ENCODE measurements at regions not wholly inside any gene's neighbourhood (a gene's known extent, or its start where the extent isn't known, plus 50 kb on each side); places are given as distances from the start of the nearest gene placed in this dataset.

DNA sequence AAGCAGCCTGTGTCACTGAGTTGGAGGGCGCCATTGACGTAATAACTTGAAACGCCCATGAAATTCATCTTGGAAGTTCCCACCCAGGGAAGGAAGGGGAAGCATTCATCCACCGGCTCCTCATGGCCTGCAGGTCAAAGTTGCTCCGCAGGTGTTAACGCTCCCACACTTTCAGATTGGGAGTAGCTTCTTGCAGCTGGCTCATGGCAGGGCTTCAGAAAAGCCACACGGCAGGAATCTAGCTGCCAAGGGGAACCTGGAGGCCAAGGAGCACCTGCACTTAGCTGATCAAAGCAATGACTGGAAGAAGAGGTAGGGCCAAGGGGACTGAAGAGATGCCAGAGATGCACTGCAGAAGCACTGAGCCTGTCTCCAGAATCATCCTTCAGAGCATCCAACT is 203.2 kb downstream of the ARHGAP12 start:
- TF ChIP-seq, protein P1, sequence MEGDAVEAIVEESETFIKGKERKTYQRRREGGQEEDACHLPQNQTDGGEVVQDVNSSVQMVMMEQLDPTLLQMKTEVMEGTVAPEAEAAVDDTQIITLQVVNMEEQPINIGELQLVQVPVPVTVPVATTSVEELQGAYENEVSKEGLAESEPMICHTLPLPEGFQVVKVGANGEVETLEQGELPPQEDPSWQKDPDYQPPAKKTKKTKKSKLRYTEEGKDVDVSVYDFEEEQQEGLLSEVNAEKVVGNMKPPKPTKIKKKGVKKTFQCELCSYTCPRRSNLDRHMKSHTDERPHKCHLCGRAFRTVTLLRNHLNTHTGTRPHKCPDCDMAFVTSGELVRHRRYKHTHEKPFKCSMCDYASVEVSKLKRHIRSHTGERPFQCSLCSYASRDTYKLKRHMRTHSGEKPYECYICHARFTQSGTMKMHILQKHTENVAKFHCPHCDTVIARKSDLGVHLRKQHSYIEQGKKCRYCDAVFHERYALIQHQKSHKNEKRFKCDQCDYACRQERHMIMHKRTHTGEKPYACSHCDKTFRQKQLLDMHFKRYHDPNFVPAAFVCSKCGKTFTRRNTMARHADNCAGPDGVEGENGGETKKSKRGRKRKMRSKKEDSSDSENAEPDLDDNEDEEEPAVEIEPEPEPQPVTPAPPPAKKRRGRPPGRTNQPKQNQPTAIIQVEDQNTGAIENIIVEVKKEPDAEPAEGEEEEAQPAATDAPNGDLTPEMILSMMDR (IDR thresholded peaks at IDR 0.05; ENCODE audit: low read depth, low read length, poor library complexity, severe bottlenecking) = no peak
- TF ChIP-seq EZH2phosphoT487 (IDR thresholded peaks at IDR 0.05; ENCODE audit: borderline replicate concordance, low read length) = no peak
- Histone ChIP-seq H3K27me3 (ENCODE audit: control insufficient read depth, low read length) (no peaks in the 10 kb centered on the region), H3K4me3 (ENCODE audit: low read length) (no peak overlapping the region), H3K36me3 (ENCODE audit: control insufficient read depth, low read length) (no peaks in the 10 kb centered on the region), H3K4me2 (ENCODE audit: low read length) (no peak overlapping the region), H3K9me2 (replicated peaks; ENCODE audit: control insufficient read depth, low read length) (no peaks in the 10 kb centered on the region), H3K4me1 (ENCODE audit: control insufficient read depth, low read length) (no peaks in the 10 kb centered on the region), H3K27ac (ENCODE audit: low read depth, low read length) (no peak overlapping the region), H3K79me2 (ENCODE audit: control insufficient read depth, low read length) (no peaks in the 10 kb centered on the region), H3F3A (ENCODE audit: control insufficient read depth, insufficient read depth) (no peaks in the 10 kb centered on the region), H4K20me1 (ENCODE audit: control insufficient read depth, insufficient read depth, low read depth, low read length) (no peaks in the 10 kb centered on the region), H3K9me3 (ENCODE audit: control insufficient read depth, insufficient read depth, low read length) (no peaks in the 10 kb centered on the region)

DNA sequence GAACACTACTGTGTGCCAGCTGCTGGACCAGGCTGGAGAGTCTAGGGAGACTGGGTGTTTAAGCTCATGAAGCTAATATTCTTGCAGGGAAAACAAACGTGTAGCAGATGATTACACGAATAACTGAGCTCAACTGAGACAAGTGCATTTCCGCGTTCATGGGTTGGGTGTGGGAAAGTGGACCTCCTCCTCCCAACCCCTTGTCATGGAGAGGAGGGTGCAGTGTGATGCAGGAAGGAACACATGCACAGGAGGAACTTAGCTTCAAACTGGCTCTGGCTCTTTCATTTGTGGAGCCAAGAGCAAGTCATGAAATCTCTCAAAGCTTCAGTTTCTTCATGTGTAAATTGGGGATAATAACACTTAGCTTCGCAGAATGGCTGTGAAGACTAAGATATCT is 204.3 kb downstream of the ARHGAP12 start:
- no peaks in the 10 kb centered on the region for H3K4me1 ChIP-seq (ENCODE audit: control insufficient read depth, low read length)
- no peaks in the 10 kb centered on the region for H3K9me3 ChIP-seq (ENCODE audit: control insufficient read depth, insufficient read depth, low read length)
- H4K20me1 ChIP-seq (ENCODE audit: control insufficient read depth, insufficient read depth, low read depth, low read length) = no peaks in the 10 kb centered on the region
- no peak overlapping the region for H3K4me3 ChIP-seq (ENCODE audit: low read length)
- no peak overlapping the region for H3K4me2 ChIP-seq (ENCODE audit: low read length)
- no peaks in the 10 kb centered on the region for H3K27me3 ChIP-seq (ENCODE audit: control insufficient read depth, low read length)
- no peaks in the 10 kb centered on the region for H3K9me2 ChIP-seq (replicated peaks; ENCODE audit: control insufficient read depth, low read length)
- H3K27ac ChIP-seq (ENCODE audit: low read depth, low read length) = no peak overlapping the region
- H3F3A ChIP-seq (ENCODE audit: control insufficient read depth, insufficient read depth) = no peaks in the 10 kb centered on the region
- no peaks in the 10 kb centered on the region for H3K36me3 ChIP-seq (ENCODE audit: control insufficient read depth, low read length)
- no peaks in the 10 kb centered on the region for H3K79me2 ChIP-seq (ENCODE audit: control insufficient read depth, low read length)
- TF ChIP-seq, protein P1 (IDR thresholded peaks at IDR 0.05; ENCODE audit: low read depth, low read length, poor library complexity, severe bottlenecking) = no peak
- TF ChIP-seq EZH2phosphoT487 (IDR thresholded peaks at IDR 0.05; ENCODE audit: borderline replicate concordance, low read length) = no peak

DNA sequence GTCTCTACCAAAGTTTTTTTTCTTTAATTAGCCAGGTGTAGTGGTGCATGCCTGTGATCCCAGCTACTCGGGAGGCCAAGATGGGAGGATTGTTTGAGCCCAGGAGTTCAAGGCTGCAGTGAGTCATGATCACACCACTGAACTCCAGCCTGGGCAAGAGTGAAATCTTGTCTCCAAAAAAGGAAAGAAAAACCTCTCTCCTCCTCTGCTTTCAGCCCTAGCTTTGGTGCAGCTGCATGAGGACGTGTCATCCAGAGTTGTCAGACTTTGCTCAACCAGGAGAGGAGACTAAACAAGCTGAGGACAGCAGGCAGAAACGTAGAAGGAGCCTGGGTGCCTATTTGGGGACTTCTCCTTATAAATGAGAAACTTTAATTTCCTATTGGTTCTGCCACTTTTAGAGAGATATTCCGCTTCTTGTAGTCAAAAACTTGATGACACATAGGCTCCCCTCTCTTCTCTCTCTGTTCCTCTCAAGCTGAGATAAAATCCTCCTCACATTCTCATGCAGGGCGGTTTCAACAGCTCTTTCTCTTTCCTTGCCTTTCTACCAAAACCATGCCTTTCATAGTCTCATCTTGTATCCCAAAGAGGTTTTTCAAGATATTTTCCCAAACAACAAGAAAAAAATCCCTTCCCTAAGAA is 205.4 kb downstream of the ARHGAP12 start:
- no peaks in the 10 kb centered on the region for H4K20me1 ChIP-seq (ENCODE audit: control insufficient read depth, insufficient read depth, low read depth, low read length)
- no peaks in the 10 kb centered on the region for H3K9me2 ChIP-seq (replicated peaks; ENCODE audit: control insufficient read depth, low read length)
- H3K79me2 ChIP-seq (ENCODE audit: control insufficient read depth, low read length) = no peaks in the 10 kb centered on the region
- no peaks in the 10 kb centered on the region for H3F3A ChIP-seq (ENCODE audit: control insufficient read depth, insufficient read depth)
- no peak overlapping the region for H3K27ac ChIP-seq (ENCODE audit: low read depth, low read length)
- no peak overlapping the region for H3K4me2 ChIP-seq (ENCODE audit: low read length)
- H3K4me1 ChIP-seq (ENCODE audit: control insufficient read depth, low read length) = no peaks in the 10 kb centered on the region
- H3K36me3 ChIP-seq (ENCODE audit: control insufficient read depth, low read length) = no peaks in the 10 kb centered on the region
- H3K4me3 ChIP-seq (ENCODE audit: low read length) = no peak overlapping the region
- no peaks in the 10 kb centered on the region for H3K9me3 ChIP-seq (ENCODE audit: control insufficient read depth, insufficient read depth, low read length)
- no peak for TF ChIP-seq EZH2phosphoT487 (IDR thresholded peaks at IDR 0.05; ENCODE audit: borderline replicate concordance, low read length)
- TF ChIP-seq, protein P1 (IDR thresholded peaks at IDR 0.05; ENCODE audit: low read depth, low read length, poor library complexity, severe bottlenecking) = no peak
- H3K27me3 ChIP-seq (ENCODE audit: control insufficient read depth, low read length) = no peaks in the 10 kb centered on the region
